ENCODE measurements at regions not wholly inside any gene's neighbourhood (a gene's known extent, or its start where the extent isn't known, plus 50 kb on each side); places are given as distances from the start of the nearest gene placed in this dataset.

DNA sequence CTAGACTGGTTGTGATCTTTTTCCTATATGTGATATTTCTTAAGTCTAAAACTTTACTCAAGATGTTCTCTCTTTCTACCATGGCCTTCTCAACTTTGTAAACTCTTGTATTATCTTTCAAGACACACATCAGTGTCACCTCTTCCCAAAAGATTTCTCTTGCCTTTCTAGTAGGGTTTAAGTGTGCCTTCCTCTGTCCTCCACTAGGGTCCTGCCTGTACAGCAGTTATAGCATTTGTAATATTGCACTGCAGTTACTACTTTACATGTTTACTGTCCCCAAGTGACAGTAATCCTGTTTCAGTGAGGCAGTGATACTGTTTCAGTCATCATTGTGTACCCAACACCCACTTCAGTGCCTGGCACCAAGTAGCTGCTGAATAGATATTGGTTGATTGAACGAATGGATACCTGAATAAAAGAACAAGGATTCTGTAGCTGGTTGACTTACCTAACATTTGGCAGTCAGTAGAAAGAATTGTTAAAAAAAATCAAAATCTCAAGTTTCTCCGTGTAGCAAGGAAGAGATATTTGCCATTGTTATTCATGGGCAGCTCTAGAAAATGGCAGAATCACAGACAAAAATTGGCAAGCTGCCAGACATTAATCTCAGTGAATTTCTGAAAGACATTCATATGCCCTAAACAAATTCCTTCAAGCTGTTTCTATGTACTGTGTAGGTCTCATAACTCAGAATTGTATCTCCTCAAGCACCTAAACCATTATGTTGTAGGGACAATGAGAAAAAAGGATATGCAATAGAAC, 79.4 kb downstream of the RBMXL2 start:
- TF ChIP-seq EZH2phosphoT487 (IDR thresholded peaks at IDR 0.05; ENCODE audit: insufficient read depth, low read depth) (no peak), EZH2 (IDR thresholded peaks at IDR 0.05; ENCODE audit: insufficient read depth, poor library complexity, severe bottlenecking) (no peak)
